ENCODE measurements at regions not wholly inside any gene's neighbourhood (a gene's known extent, or its start where the extent isn't known, plus 50 kb on each side); places are given as distances from the start of the nearest gene placed in this dataset.
"Not testable (repeated sequence)": the region's sequence is repeated elsewhere in the genome, so short reads cannot be mapped to it uniquely, and the experiment has no call there.

DNA sequence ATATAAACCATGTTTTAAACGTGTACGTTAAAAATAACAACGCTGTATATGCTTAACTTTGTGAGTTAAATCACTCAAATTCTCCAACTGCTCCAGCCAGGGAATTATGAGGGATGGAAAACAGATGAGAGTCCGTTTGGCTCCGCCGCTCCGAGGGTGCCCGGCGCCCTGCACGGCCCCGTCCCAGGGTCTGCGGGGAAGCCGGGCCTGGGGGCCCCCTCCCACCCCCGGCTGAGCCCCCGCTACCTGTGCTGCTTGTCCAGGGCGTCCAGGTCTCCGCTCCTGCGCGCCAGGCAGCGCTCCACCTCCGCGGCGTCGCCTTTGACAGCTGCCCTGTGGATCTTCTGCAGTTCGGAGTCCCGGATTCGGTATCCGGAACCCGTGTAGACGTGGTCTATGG lies 415.5 kb downstream of the FOXD4L4 start:
- not testable (repeated sequence) for DNase-seq (ENCODE audit: low read depth in 2 of 2)

DNA sequence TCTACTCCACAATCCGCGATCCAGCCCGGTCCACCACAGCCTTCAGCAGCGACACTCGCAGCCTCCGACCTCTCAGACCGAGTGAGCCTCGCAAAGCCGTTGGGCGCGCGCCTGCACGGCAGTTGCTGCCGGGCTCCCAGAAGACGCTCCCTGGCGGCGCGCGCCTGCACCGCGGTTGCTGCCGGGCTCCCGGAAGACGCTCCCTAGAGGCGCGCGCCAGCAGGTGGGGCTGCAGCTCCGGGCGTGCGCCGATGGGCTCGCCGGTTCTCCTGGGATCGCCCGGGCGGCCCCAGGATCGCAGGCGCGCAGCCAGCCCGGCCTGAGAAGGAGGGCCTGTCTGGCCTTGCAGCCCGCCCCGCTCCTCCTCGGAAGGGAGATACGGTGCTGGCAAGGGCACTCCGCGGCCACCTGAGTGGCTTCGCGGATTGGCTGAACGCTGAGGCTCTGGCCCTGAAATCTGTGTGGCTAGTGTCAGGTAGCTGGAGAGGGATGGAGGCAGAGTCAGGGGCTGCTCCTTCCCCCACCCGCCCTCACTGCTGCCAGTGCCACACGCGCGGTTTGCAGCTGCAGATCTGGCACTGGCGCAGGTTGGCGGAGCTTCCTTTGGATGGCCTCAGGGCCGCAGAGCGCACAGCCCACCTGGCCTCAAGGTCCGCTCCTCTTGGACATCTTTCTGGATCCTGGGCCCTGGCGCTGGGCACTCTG lies 416.2 kb downstream of the FOXD4L4 start:
- DNase-seq (ENCODE audit: low read depth in 2 of 2): not testable (repeated sequence)

DNA sequence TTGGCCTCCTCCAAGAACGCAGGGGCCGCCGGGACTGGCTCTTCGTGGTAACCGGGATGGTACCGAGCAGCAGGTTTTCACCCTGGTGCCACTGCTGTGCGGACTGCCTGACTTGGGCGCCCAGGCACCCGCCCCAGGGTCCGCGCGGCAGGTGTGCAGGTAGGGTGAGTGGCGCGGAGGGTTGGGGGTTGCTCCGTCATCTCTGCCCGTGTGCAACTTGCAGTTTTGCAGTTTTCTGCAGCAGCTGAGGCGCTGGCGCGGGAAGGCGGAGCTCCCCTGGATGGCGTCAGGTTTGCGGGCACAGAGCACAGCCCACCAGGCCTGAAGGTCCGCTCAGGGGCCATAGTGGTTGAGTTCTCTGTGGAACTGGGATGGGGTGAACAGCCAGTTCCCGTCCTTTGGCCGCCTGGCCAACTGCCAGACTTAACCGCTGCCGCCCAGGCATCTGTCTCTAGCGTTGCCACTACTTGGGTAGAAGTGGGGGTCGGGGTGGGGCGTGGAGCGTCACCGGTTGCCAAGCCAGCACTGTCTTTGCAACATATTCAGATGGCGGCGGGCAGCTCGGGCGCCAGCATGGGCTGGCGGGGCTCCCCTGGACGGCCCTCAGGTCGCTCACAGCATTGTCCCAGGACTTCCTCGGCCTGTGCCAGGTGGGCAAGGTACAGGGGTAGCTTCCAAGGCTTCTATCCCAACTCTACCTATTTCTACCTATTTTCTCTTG lies 417.2 kb downstream of the FOXD4L4 start:
- not testable (repeated sequence) for DNase-seq (ENCODE audit: low read depth in 2 of 2)

DNA sequence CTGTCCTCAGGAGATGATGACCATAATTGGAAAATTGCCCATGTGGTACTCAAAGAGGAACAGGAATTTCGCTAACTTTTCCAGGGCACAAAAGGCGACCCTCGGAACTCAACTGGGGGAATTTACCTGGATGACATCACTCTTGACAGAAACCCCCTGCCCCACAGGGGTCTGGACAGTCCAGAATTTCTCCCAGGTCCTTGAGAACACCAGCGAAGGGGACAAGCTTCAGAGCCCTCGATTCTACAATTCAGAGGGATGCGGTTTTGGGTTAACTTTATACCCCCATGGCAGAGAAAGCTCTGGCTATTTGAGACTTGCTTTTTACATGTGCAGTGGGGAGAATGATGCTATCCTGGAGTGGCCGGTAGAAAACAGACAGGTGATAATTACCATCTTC lies 445.4 kb downstream of the FOXD4L4 start:
- not testable (repeated sequence) for DNase-seq (ENCODE audit: low read depth in 2 of 2)

DNA sequence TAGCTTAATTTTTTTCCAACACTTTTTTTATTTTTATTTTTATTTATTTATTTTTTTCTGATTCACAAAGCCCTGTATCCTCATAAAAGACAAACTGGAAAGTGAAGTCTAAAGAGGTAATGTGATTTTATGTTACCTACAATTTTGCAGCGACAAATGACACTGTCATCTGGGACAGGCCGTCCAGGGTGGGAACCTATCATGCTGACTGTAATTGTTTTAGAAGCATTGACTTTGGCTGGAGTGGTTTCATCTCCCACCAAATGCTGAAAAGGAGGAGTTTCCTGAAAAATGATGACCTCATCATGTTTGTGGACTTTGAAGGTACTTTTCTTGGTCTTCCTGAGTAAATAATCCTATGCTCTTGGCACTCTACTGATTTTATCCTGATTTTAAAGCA lies 446.7 kb downstream of the FOXD4L4 start:
- DNase-seq (ENCODE audit: low read depth in 2 of 2): not testable (repeated sequence)

DNA sequence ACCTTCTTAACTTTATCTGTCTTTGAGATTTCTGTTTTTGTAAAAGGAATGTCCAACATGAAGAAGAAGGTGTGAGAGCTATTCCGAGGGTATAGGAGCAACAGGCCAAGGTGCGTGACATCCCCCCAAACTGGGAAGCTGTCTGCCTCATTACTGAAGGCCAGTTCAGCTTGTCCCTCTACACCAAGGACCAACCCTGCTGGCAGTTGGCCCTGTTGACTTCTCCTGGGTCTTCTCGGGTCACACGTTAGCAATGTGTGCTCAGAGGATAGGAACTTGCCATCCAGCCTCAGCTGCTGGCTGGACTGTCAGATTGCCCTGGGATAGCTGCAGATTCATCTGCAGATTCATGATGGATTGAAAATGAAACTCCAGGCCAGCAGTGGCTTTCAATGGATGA lies 460.3 kb downstream of the FOXD4L4 start:
- DNase-seq (ENCODE audit: low read depth in 2 of 2): not testable (repeated sequence)

DNA sequence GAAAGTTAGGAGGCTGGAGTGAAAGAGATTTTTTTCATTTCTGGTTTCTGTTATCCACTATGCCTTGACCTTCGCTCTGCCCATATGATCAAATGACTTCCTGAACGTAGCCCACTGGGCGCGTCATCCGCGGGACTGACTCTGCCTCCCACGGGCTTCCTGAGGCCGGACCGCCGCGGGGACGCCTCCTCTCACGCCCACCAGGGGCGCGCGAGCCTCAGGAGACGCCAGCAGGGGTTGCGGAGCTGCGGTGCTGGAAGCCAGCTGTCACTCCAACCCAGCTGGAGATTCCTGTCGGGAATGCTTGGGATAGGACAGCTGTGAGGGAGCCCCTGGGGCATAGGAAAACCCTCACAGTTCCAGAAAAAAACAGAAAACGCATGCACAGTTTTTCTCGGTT lies 461.5 kb downstream of the FOXD4L4 start:
- DNase-seq (ENCODE audit: low read depth in 2 of 2): not testable (repeated sequence)

DNA sequence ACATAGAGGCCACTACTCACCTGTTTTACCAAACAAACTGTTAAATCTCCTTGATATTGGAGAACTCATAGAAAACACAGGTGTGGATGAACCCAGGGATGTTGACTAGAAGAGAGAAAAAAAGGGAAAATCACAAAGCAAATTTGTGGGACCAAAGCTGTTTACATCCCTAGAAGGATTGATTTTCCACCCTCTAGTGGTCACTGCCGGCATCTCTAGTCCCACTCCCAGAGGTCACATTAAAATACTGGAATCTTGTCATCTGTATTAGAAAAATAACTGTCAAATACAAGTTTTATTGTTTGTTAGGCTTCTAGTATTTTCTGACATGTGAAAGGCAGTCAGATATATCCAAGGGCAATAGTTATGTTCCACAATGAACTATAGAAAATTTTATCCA lies 469.7 kb downstream of the FOXD4L4 start:
- not testable (repeated sequence) for DNase-seq (ENCODE audit: low read depth in 2 of 2)

DNA sequence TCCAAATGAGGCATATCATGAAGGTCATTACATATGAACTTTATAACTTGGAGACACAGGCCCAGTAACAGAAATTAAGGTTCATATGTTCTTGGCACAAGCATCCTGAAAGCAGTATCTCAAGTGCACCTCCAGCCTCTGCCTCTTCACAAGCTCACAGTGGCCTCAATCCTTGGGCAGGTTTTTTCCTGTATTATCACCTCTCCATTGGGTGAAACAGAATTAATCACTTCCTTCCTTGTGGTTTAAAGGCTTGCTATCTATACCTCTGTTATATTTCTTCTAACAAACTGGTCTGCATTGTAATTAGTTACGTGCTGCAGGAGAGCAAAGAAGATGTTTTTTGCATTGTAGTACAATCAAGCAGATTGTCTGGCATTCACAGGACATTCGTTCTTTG lies 471.0 kb downstream of the FOXD4L4 start:
- not testable (repeated sequence) for DNase-seq (ENCODE audit: low read depth in 2 of 2)

DNA sequence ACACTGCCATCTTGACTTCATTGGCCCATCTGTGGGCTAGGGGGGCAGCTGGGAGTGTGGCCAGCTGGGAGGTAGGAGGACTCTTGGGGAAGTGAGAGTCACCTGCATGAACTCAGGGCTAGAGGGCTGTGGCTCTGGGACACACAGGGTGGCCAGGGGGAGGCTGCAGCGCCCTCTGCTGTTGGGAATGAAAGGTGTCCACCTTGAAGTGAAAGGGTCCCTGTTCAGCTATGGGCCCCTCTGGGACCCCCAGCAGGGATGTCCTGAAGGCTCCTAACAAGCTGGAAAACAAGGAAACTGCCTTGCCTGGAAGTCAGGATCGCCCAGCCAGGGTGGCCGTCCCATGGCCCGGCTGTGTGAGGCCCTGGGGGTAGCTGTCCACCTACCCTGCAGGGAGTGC lies 507.8 kb downstream of the FOXD4L4 start:
- not testable (repeated sequence) for DNase-seq (ENCODE audit: low read depth in 2 of 2)

DNA sequence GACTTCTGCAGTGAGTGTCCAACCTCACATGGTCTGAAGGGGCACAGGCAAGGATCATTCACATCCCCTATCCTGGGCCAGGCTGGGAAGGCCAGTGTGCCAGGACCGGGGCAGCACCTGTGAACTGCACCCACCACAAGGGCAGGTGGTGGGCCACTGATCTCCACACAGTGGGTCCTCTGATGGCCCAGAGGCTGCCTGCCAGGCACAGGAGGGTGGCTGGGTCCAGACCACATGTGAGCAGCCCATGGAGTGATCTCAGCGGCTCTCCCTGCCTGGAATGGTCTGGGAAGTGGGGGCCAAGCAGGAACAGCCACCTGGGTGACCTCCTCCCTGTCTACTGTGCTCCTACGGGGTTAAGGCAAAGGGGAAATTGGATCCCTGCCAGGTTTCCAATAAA lies 508.5 kb downstream of the FOXD4L4 start:
- DNase-seq (ENCODE audit: low read depth in 2 of 2): not testable (repeated sequence)

DNA sequence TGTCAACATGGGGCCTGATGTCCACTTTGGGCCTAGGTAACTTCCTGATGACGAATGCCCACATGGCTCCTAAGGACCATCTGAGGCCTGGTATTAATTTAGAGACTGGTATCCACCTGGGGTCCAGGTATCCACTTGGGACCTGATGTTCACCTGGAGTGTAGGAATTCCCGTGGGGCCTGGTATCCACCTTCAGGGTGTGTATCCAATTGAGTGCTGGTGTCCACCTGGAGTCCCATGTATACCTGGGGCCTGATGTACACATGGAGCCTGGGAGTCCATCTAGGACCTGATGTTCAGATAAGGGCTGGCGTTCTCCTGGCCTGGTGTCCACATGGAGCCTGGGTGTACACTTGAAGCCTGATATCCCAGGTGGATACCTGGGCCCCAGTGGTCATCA lies 520.6 kb downstream of the FOXD4L4 start:
- DNase-seq (ENCODE audit: low read depth in 2 of 2): not testable (repeated sequence)

DNA sequence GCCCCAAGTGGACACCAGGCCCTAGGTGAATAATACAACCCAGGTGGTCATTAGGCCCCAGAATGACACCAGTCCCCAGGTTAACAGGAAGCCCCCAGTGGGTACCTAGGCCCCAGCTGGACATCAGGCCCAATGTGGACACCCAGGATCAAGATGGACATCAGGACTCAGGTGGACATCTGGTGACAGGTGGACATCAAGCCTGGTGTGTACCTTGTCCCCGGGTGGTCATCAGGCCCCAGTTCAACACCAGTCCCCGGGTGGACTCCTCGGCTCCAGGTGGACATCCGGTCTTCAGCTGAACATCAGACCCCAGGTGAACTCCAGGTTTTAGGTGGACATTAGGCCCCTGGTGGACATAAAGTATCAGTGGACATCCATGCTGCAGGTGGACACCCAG lies 524.6 kb downstream of the FOXD4L4 start:
- not testable (repeated sequence) for DNase-seq (ENCODE audit: low read depth in 2 of 2)

DNA sequence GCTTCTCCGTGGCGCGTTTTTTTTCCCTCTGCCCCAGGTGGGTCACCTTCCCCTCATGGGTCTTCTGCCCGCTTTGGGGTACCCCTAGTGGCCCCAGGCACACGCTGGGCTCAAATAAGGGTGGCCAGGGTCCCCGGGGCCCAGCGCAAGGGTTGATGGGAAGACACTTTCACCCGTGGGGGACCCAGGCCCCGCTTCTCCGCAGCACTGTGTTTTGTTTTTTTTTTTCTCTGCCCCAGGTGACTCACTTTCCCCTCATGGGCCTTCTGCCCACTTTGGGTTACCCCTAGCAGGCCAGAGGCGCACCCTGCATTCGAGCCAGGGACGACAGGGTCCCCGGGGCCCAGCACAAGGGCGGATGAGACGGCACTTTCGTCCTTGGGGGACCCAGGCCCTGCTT lies 526.7 kb downstream of the FOXD4L4 start:
- not testable (repeated sequence) for DNase-seq (ENCODE audit: low read depth in 2 of 2)

DNA sequence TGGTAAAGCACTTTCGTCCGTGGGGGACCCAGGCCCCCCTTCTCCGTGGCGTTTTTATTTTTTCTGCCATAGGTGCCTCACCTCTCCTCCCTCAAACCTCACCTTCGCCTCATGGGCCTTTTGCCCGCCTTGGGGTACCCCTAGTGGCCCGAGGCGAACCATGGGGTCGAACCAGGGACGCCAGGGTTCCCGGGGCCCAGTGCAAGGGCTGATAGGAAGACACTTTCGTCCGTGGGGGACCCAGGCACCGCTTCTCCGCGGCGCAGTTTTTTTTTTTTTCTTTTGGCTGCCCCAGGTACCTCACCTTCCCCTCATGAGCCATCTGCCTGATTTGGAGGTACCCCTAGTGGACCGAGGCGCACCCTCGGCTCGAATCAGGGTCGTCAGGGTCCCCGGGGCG lies 527.8 kb downstream of the FOXD4L4 start:
- DNase-seq (ENCODE audit: low read depth in 2 of 2): not testable (repeated sequence)

DNA sequence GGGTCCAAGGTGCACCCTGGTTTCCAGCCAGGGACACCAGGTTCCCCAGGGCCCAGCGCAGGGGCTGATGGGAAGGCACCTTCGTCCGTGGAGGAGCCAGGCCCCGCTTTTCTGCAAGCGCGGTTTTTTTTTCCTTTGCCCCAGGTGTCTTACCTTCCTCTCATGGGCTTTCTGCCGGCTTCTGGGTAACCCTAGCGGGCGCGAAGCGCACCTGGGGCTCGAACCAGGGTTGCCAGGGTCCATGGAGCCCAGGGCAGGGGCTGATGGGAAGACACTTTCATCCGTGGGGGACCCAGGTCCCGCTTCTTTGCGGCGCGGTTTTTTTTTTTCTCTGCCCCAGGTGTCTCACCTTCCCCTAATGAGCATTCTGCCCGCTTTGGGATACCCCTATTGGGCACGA lies 529.3 kb downstream of the FOXD4L4 start:
- not testable (repeated sequence) for DNase-seq (ENCODE audit: low read depth in 2 of 2)

DNA sequence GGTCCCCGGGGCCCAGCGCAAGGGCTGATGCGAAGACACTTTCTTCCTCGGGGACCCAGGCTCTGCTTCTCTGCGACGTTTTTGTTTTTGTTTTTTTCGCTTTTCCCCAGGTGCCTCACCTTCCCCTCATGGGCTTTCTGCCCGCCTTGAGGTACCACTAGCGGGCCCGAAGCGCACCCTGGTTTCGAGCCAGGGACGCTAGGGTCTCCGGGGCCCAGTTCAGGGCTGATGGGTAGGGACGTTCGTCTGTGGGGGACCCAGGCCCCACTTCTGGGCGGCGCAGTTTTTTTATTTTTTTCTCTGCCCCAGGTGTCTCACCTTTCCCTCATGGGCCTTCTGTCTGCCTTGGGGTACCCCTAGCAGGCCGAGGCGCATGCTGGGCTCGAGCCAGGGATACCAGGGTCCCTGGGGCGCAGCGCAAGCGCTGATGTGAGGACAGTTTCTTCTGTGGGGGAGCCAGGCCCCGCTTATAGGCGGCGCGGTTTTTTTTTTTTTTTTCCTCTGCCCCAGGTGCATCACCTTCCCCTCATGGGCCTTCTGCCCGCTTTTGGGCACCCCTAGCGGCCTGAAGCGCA lies 530.0 kb downstream of the FOXD4L4 start:
- DNase-seq (ENCODE audit: low read depth in 2 of 2): not testable (repeated sequence)

DNA sequence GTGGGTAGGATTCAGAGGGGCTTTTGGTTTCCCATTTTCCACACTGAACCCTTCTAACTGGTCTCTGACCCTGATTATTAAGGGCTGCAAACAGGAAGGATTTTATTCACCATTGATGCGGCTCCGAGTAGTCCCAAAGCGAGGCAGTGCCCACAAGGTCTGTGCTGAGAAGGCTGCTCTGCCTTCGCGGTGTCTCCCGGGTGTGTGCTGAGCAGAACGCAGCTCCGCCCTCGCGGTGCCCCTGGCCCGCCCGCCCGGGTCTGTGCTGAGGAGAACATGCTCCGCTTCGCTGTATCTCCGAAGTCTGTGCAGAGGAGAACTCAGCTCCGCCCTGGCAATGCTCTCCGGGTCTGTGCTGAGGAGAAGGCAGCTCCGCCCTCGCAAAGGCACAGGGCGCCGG lies 530.7 kb downstream of the FOXD4L4 start:
- DNase-seq (ENCODE audit: low read depth in 2 of 2): not testable (repeated sequence)

DNA sequence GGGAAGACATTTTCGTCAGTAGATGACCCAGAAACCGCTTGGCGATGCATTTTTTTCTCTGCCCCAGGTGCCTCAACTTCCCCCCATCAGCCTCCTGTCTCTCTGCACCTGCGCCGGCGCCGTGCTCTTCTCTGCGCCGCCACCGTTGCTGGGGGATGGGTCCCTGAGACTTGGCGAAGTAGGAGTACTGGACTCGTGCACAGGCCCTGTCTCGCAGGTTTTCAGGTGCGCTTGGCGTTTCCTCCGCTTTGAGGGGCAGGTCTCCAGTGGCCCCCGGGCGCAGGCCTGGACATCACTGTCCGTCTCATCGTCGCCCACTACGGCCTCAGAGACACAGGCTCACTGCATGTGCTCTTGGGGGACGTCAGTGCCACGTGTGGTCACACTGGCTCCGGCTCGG lies 532.1 kb downstream of the FOXD4L4 start:
- not testable (repeated sequence) for DNase-seq (ENCODE audit: low read depth in 2 of 2)

DNA sequence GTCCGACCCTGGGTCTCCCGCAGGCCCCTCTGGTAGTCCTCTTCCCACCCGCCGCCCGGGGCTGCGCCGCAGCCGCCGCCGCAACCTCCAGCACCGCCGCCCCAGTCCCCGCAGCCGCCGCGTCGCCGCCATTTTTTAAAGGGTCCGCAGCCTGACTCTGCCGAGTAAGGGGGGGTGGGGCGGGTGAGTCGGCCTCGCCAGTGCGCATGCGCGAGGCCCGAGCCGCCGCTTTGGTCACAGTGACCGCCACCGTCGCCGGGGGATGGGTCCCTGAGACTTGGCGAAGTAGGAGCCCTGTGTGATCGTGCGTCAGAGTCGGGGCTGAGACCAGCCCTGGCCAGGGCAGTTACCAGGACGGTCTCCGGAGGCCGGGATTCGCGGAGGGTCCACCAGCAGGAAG lies 532.8 kb downstream of the FOXD4L4 start:
- peak; percentile 46 to 51 for DNase-seq (ENCODE audit: low read depth in 2 of 2)

DNA sequence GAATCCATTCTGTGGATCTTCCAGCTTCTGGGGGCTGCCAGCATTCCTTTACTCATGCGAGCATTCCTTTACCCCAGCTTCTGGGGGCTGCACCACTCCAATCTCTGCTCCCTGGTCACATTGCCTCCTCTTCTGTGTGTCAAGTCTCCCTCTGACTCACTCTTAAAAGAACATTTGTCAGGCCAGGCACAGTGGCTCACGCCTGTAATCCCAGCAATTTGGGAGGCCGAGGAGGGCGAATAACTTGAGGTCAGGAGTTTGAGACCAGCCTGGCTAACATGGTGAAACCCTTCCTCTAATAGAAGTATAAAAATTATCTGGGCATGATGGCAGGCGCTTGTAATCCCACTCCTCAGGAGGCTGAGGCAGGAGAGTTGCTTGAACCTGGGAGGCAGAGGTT lies 541.9 kb downstream of the FOXD4L4 start:
- DNase-seq (ENCODE audit: low read depth in 2 of 2): not testable (repeated sequence)

Measured in stimulated activated CD8-positive, alpha-beta memory T cell treated with anti-CD3 and anti-CD28 coated beads, Interleukin-7, amount 100 ng/mL, for 1 hour (primary cell).